Right atrium auricular region (tissue), 2 donors: ENCODE measurements at regions not wholly inside any gene's neighbourhood (a gene's known extent, or its start where the extent isn't known, plus 50 kb on each side); places are given as distances from the start of the nearest gene placed in this dataset.

Source experiments
- DNase-seq: peaks from one replicate; pipeline ENCODE4 v3.0.0-alpha.2; 2019; ENCODE audit warnings: low spot score
- H3K27ac ChIP-seq, 2 donors: fragments of 200-600 bp; sonication (generic); 1 replicate in 1 of 2; 2 replicates in 1 of 2; pipeline ENCODE4 v1.5.1; 2016 to 2019
- H3K27me3 ChIP-seq, 2 donors: fragments of 200-600 bp; sonication (generic); one replicate each; pipeline versions ENCODE4 v1.5.1 to v1.6.0; 2017 to 2019
- H3K36me3 ChIP-seq: fragments of 200-600 bp; sonication (generic); one replicate; pipeline ENCODE4 v1.5.1; 2016
- H3K4me1 ChIP-seq, 2 donors: fragments of 200-600 bp; sonication (generic); one replicate each; pipeline versions ENCODE4 v1.5.1 to v1.6.0; 2017 to 2019
- H3K4me3 ChIP-seq, 2 donors: fragments of 200-600 bp; sonication (generic); 1 replicate in 1 of 2; 2 replicates in 1 of 2; pipeline ENCODE4 v1.5.1; 2017 to 2019; ENCODE audit warnings: mild to moderate bottlenecking in 1 of 2, moderate library complexity in 1 of 2
- H3K9me3 ChIP-seq, 2 donors: fragments of 200-600 bp; sonication (generic); one replicate each; pipeline ENCODE4 v1.5.1; 2019
- CTCF ChIP-seq, 2 donors: fragments of 200-600 bp; sonication (generic); IDR thresholded peaks; one replicate each; pipeline ENCODE4 v1.5.1; 2019; ENCODE audit warnings: antibody characterized with exemption in 2 of 2

DNA sequence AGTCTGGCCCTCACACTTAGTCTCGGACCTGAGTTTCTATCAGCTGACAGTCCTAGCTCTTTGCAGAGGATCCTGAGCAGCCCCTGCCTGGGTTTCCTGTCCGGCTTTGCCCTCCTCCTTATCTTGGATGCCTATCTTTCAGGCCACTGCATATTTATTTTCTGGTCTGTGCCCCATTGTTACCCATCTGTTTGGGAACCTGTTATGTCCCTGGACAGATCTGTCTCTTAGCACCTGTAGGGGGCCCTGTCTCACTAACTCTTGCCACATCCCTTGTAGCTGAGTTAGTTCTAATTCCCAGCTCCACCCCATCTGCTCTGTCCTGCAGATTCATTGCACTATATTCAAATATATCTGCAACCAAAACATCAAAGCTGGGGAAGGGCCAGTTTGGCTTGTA is 514.9 kb upstream of the LCORL start:
- Histone ChIP-seq H3K27ac (no peak overlapping the region), H3K36me3 (no peaks in the 10 kb centered on the region), H3K27me3 (no peaks in the 10 kb centered on the region), H3K4me1 (no peaks in the 10 kb centered on the region), H3K4me3 (no peak overlapping the region), H3K9me3 (no peaks in the 10 kb centered on the region)
- TF ChIP-seq CTCF (IDR thresholded peaks at IDR 0.05), result no peak
- DNase-seq, result no peak

GRCh38 chr4:18535948-18536347 is 514.4 kb upstream of the LCORL start:
- no peak for DNase-seq
- Histone ChIP-seq H3K36me3 (no peaks in the 10 kb centered on the region), H3K4me1 (no peaks in the 10 kb centered on the region), H3K27me3 (no peaks in the 10 kb centered on the region), H3K9me3 (no peaks in the 10 kb centered on the region), H3K4me3 (no peak overlapping the region), H3K27ac (no peak overlapping the region)
- TF ChIP-seq CTCF (IDR thresholded peaks at IDR 0.05), result no peak

DNA sequence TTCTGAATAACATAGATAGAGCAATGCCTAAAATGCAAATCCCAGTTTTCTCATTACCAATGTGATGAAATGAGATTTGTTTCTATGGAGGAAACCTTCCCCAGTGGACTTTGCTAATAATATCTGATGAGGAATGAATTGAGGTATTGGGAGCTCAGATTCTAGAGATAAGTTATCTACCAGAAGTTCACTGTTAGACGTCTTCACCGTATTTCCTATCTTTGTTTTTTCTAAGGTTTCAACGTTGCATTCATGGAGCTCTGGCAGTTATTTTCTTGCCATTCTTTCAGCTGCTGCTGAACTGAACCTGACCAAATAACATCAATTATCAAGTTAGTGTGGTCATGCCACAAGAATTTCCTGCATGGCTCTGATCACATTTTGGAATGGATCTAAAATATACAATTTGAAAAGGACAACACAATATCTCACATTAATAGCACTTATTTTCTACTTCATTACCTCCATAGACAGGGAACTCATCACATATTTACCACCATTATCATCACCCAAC is 511.8 kb upstream of the LCORL start:
- H3K36me3 ChIP-seq, result no peaks in the 10 kb centered on the region
- no peak for TF ChIP-seq CTCF (IDR thresholded peaks at IDR 0.05)
- no peak overlapping the region for H3K27ac ChIP-seq
- no peak overlapping the region for H3K4me3 ChIP-seq
- no peaks in the 10 kb centered on the region for H3K27me3 ChIP-seq
- no peaks in the 10 kb centered on the region for H3K9me3 ChIP-seq
- DNase-seq, result no peak
- H3K4me1 ChIP-seq, result no peaks in the 10 kb centered on the region

DNA sequence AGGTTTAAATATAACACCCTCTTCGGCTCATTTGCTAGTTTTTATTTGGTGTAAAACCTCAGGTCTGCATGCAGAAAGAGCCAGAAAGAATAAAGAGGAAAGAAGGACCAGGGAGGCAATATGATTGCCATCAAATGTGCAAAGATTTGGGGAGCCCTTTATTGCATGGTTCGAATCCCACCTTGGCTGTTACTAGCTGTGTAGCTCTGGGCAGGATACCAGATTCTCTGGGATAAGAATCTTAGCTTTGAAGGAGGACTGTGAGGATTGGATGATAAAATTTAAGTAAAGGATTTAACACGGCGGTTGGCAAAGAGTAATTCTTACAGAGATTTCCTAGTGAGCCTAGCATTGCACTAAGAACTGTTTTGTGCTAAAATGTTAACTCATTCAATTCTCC is 510.2 kb upstream of the LCORL start:
- Histone ChIP-seq H3K9me3 (no peaks in the 10 kb centered on the region), H3K27ac (no peak overlapping the region), H3K4me3 (no peak overlapping the region), H3K4me1 (no peaks in the 10 kb centered on the region), H3K36me3 (no peaks in the 10 kb centered on the region), H3K27me3 (no peaks in the 10 kb centered on the region)
- no peak for TF ChIP-seq CTCF (IDR thresholded peaks at IDR 0.05)
- DNase-seq, result no peak

GRCh38 chr4:18529482-18529881 is 507.9 kb upstream of the LCORL start:
- DNase-seq, result no peak
- no peaks in the 10 kb centered on the region for H3K27me3 ChIP-seq
- H3K27ac ChIP-seq, result no peak overlapping the region
- TF ChIP-seq CTCF (IDR thresholded peaks at IDR 0.05), result no peak
- H3K9me3 ChIP-seq, result no peaks in the 10 kb centered on the region
- H3K36me3 ChIP-seq, result no peaks in the 10 kb centered on the region
- H3K4me1 ChIP-seq, result no peaks in the 10 kb centered on the region
- H3K4me3 ChIP-seq, result no peak overlapping the region

DNA sequence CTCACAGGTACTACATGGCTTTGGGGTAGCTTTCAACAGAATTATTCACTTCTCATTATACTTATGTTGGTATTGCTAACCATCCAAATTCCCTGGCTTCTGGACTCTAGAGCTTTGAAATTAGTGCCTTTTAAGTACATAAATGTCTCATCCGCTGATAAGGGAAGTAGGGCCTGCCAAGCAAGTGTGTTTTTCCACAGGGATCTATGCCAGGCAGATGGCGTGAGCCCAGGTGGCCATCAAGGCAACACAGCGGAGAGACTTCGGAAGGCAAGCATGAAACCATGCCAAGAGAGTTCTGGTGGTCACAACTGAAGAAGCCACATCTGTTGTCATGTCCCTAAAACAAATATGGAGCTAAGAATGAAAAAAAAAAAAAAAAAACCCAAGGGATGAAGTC is 503.1 kb upstream of the LCORL start:
- no peak overlapping the region for H3K27ac ChIP-seq
- DNase-seq, result no peak
- H3K9me3 ChIP-seq, result no peaks in the 10 kb centered on the region
- H3K36me3 ChIP-seq, result no peaks in the 10 kb centered on the region
- no peak for TF ChIP-seq CTCF (IDR thresholded peaks at IDR 0.05)
- H3K27me3 ChIP-seq, result no peaks in the 10 kb centered on the region
- H3K4me1 ChIP-seq, result no peaks in the 10 kb centered on the region
- H3K4me3 ChIP-seq, result no peak overlapping the region
